ENCODE measurements at regions not wholly inside any gene's neighbourhood (a gene's known extent, or its start where the extent isn't known, plus 50 kb on each side); places are given as distances from the start of the nearest gene placed in this dataset.

- no peak for FAIRE-seq
- no peak overlapping the region for H3K27ac ChIP-seq (ENCODE audit: extremely low read depth, low read depth, low read length)
- POLR2A ChIA-PET, result interaction anchor here (0.6 kb wide), 3 partner anchors 15 to 194 kb away, joined by 3 to 4 read pairs (median 4); no protein-coding TSS in a partner anchor
- H3K36me3 ChIP-seq (ENCODE audit: control insufficient read depth, insufficient read depth, low read length), result no peaks in the 10 kb centered on the region
- H3K4me2 ChIP-seq (ENCODE audit: insufficient read depth, low read length), result no peak overlapping the region
- WGBS (ENCODE audit: insufficient coverage, low coverage, missing lambda C conversion rate), result 0% methylated on average over 1 of the region's 1 CpG
- DNase-seq (ENCODE audit: extremely low read depth in 1 of 4, low spot score in 3 of 4), result no peak
- in situ Hi-C loops (cut with MboI), result no loop called here
- H3K4me1 ChIP-seq (replicated peaks in 1 of 2; ENCODE audit: control insufficient read depth in 2 of 2, insufficient read depth in 2 of 2, low read length in 2 of 2), result no peaks in the 10 kb centered on the region
- no peaks in the 10 kb centered on the region for H3K79me2 ChIP-seq (ENCODE audit: control insufficient read depth, insufficient read depth, low read length)
- intact Hi-C loops (cut with micrococcal nuclease), result no loop called here
- no TSS peak for BruUV-seq (replicated peaks)
- H2AFZ ChIP-seq (ENCODE audit: low read depth, low read length), result no peak overlapping the region
- no peaks in the 10 kb centered on the region for H3K9me1 ChIP-seq (ENCODE audit: control insufficient read depth, insufficient read depth, low read length)
- H3K9ac ChIP-seq (ENCODE audit: insufficient read depth in 1 of 2, low read depth in 2 of 2, low read length in 2 of 2), result no peak overlapping the region
- peaks cover 6 to 10% of the 10 kb centered on the region in 2 experiments; a peak in 3 of 5 replicates for H3K27me3 ChIP-seq (ENCODE audit: control insufficient read depth in 2 of 2, insufficient read depth in 2 of 2, low read length in 2 of 2)
- CTCF ChIA-PET (ENCODE audit: low intra/inter-chr PET ratio), result interaction anchor here (0.9 kb wide), 1 partner anchor 10 kb away, joined by 3 read pairs; no protein-coding TSS in a partner anchor
- TF ChIP-seq CEBPG (CRISPR knock-in tag; IDR thresholded peaks at IDR 0.05) (no peak), CEBPG (tag; conservative IDR thresholded peaks at IDR 0.05 in 1 of 2, IDR thresholded peaks at IDR 0.05 in 1 of 2) (peak in 1 of 2 experiments; percentile 18; a peak in 1 of 4 replicates), ELK3 (CRISPR knock-in tag; IDR thresholded peaks at IDR 0.05) (no peak)
- ATAC-seq, result no peak
- H3K4me3 ChIP-seq, result no peak overlapping the region
- no peaks in the 10 kb centered on the region for H4K20me1 ChIP-seq (replicated peaks; ENCODE audit: control insufficient read depth, insufficient read depth, low read length)
- no peaks in the 10 kb centered on the region for H3K9me3 ChIP-seq (replicated peaks; ENCODE audit: control insufficient read depth, insufficient read depth, low read depth, low read length)
Measured at GRCh38 chr12:108447168-108447832, 67.8 kb upstream of the FICD start.

- no peaks in the 10 kb centered on the region for H3K79me2 ChIP-seq (ENCODE audit: control insufficient read depth, insufficient read depth, low read length)
- ATAC-seq (no peak), FAIRE-seq (no peak), DNase-seq (ENCODE audit: extremely low read depth in 1 of 4, low spot score in 3 of 4) (no peak)
- no peak overlapping the region for H2AFZ ChIP-seq (ENCODE audit: low read depth, low read length)
- no peaks in the 10 kb centered on the region for H3K4me1 ChIP-seq (replicated peaks in 1 of 2; ENCODE audit: control insufficient read depth in 2 of 2, insufficient read depth in 2 of 2, low read length in 2 of 2)
- no peaks in the 10 kb centered on the region for H3K9me1 ChIP-seq (ENCODE audit: control insufficient read depth, insufficient read depth, low read length)
- H3K9ac ChIP-seq (ENCODE audit: insufficient read depth in 1 of 2, low read depth in 2 of 2, low read length in 2 of 2), result no peak overlapping the region
- WGBS (ENCODE audit: insufficient coverage, low coverage, missing lambda C conversion rate), result 2% methylated on average over 5 of the region's 5 CpGs
- H3K9me3 ChIP-seq (replicated peaks; ENCODE audit: control insufficient read depth, insufficient read depth, low read depth, low read length), result no peaks in the 10 kb centered on the region
- H3K4me3 ChIP-seq, result no peak overlapping the region
- H3K27me3 ChIP-seq (ENCODE audit: control insufficient read depth in 2 of 2, insufficient read depth in 2 of 2, low read length in 2 of 2), result peaks cover 6 to 14% of the 10 kb centered on the region in 2 experiments; a peak in 4 of 5 replicates
- intact Hi-C loops (cut with micrococcal nuclease) (no loop called here), in situ Hi-C loops (cut with MboI) (no loop called here)
- no peaks in the 10 kb centered on the region for H4K20me1 ChIP-seq (replicated peaks; ENCODE audit: control insufficient read depth, insufficient read depth, low read length)
- ChIA-PET POLR2A (no interaction called here), CTCF (ENCODE audit: low intra/inter-chr PET ratio) (interaction anchor here (0.9 kb wide), 1 partner anchor 10 kb away, joined by 3 read pairs; no protein-coding TSS in a partner anchor)
- H3K4me2 ChIP-seq (ENCODE audit: insufficient read depth, low read length), result no peak overlapping the region
- H3K27ac ChIP-seq (ENCODE audit: extremely low read depth, low read depth, low read length), result no peak overlapping the region
- H3K36me3 ChIP-seq (ENCODE audit: control insufficient read depth, insufficient read depth, low read length), result no peaks in the 10 kb centered on the region
- no TSS peak for BruUV-seq (replicated peaks)
- no peak for TF ChIP-seq POU5F1 (IDR thresholded peaks at IDR 0.05; ENCODE audit: borderline replicate concordance, low read depth, low read length, partially characterized antibody)
- TF ChIP-seq RBM17 (IDR thresholded peaks at IDR 0.05; ENCODE audit: borderline replicate concordance, low read depth, low read length), result no peak
- TF ChIP-seq ZNF3 (CRISPR knock-in tag; IDR thresholded peaks at IDR 0.05), result no peak
- TF ChIP-seq ZBTB12 (CRISPR knock-in tag; IDR thresholded peaks at IDR 0.05), result no peak
- no peak for TF ChIP-seq MYNN (IDR thresholded peaks at IDR 0.05)
- TF ChIP-seq MYNN (CRISPR knock-in tag; IDR thresholded peaks at IDR 0.05), result no peak
Measured at GRCh38 chr12:108446766-108447165, 68.3 kb upstream of the FICD start.

Data from K562 (cell line).